Left ventricle myocardium inferior (tissue), 1 donor: ENCODE measurements at regions not wholly inside any gene's neighbourhood (a gene's known extent, or its start where the extent isn't known, plus 50 kb on each side); places are given as distances from the start of the nearest gene placed in this dataset.

Experiments used
- DNase-seq: peaks from one replicate; pipeline ENCODE4 v3.0.0-alpha.2; 2020
- H3K27ac ChIP-seq: fragments of 200-600 bp; replicated peaks from 2 replicates; pipeline ENCODE4 v1.8.0; 2021
- H3K27me3 ChIP-seq: fragments of 200-600 bp; 2 replicates; pipeline ENCODE4 v1.8.0; 2021; ENCODE audit warnings: low read depth
- H3K36me3 ChIP-seq: fragments of 200-600 bp; 2 replicates; pipeline ENCODE4 v1.8.0; 2021
- H3K4me1 ChIP-seq: fragments of 200-600 bp; 2 replicates; pipeline ENCODE4 v1.8.0; 2021
- H3K4me3 ChIP-seq: fragments of 200-600 bp; 2 replicates; pipeline ENCODE4 v1.8.0; 2021; ENCODE audit warnings: mild to moderate bottlenecking, moderate library complexity
- H3K9me3 ChIP-seq: fragments of 200-600 bp; replicated peaks from 2 replicates; pipeline ENCODE4 v1.8.0; 2021
- intact Hi-C: fragments of 100-400 bp; cut with micrococcal nuclease; formaldehyde crosslinking; loops from one replicate; pipeline ENCODE4 v1.11.0; 2022
- TF ChIP-seq, protein P1 (sequence below): fragments of 200-600 bp; IDR thresholded peaks from 2 replicates; pipeline ENCODE4 v1.8.0; 2021; ENCODE audit warnings: antibody characterized with exemption, mild to moderate bottlenecking, borderline replicate concordance
- donor health status: DM: no; HTN: yes; CAD: no; lungs with severe emphysema.

- Histone ChIP-seq H3K9me3 (no peaks in the 10 kb centered on the region), H3K36me3 (no peaks in the 10 kb centered on the region), H3K4me1 (peaks cover 11% of the 10 kb centered on the region), H3K4me3 (no peak overlapping the region), H3K27ac (no peak overlapping the region), H3K27me3 (no peaks in the 10 kb centered on the region)
- TF ChIP-seq, protein P1, sequence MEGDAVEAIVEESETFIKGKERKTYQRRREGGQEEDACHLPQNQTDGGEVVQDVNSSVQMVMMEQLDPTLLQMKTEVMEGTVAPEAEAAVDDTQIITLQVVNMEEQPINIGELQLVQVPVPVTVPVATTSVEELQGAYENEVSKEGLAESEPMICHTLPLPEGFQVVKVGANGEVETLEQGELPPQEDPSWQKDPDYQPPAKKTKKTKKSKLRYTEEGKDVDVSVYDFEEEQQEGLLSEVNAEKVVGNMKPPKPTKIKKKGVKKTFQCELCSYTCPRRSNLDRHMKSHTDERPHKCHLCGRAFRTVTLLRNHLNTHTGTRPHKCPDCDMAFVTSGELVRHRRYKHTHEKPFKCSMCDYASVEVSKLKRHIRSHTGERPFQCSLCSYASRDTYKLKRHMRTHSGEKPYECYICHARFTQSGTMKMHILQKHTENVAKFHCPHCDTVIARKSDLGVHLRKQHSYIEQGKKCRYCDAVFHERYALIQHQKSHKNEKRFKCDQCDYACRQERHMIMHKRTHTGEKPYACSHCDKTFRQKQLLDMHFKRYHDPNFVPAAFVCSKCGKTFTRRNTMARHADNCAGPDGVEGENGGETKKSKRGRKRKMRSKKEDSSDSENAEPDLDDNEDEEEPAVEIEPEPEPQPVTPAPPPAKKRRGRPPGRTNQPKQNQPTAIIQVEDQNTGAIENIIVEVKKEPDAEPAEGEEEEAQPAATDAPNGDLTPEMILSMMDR: no peak
- intact Hi-C loops: no loop called here
- no peak for DNase-seq
These were observed 165.5 kb upstream of the BET1 start for GRCh38 chr7:94169682-94170081.

- TF ChIP-seq, protein P1: no peak
- DNase-seq: no peak
- peaks cover 22% of the 10 kb centered on the region for H3K4me1 ChIP-seq
- no peak overlapping the region for H3K4me3 ChIP-seq
- H3K9me3 ChIP-seq: no peaks in the 10 kb centered on the region
- H3K27me3 ChIP-seq: no peaks in the 10 kb centered on the region
- peak overlapping the region; percentile 41 for H3K27ac ChIP-seq
- intact Hi-C loops: no loop called here
- H3K36me3 ChIP-seq: no peaks in the 10 kb centered on the region
These were observed 166.7 kb upstream of the BET1 start for GRCh38 chr7:94170836-94171235.

DNA sequence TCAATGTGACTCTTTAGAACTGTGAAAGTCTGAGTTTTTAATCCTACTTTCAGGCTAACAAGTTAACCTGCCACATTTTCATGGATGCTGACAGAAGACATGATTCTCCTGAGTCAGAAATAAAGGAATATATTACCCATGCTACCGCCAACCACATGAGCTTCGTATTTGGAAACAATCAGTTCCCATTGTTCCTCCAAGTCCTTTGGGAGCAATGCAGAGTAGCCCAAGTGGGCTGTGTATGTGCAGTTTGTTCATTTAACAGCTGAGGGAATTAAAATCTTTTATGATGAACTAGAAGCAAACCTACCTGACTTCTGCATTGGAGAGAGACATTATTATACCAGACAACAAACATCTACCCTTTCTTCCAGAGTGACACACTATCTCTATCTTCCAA lies 169.3 kb upstream of the BET1 start:
- H3K27me3 ChIP-seq: no peaks in the 10 kb centered on the region
- H3K9me3 ChIP-seq: no peaks in the 10 kb centered on the region
- no peak for DNase-seq
- peaks cover 28% of the 10 kb centered on the region for H3K4me1 ChIP-seq
- intact Hi-C loops: no loop called here
- H3K27ac ChIP-seq: peak overlapping the region; percentile 20
- TF ChIP-seq, protein P1: no peak
- no peak overlapping the region for H3K4me3 ChIP-seq
- H3K36me3 ChIP-seq: no peaks in the 10 kb centered on the region

DNA sequence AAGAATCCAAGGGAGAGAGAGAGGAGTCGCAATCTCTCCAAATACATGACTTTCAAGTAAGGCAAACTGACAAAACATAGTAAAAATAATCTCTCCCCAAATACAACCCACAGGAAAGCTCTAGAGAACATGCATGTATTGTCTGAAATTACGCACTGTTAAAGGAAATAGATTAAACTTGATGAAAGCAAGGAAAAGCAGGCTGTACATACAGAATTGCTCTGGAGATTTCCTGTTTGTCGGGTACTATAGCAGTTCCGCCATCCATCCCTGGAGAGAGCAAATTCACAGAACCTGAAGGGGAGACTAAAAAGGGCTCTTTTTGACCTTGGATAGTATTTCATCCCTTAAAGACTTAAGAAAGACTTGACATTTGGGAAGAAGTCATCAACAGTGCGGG lies 170.2 kb upstream of the BET1 start:
- TF ChIP-seq, protein P1: no peak
- peak overlapping the region; percentile 20 for H3K27ac ChIP-seq

DNA sequence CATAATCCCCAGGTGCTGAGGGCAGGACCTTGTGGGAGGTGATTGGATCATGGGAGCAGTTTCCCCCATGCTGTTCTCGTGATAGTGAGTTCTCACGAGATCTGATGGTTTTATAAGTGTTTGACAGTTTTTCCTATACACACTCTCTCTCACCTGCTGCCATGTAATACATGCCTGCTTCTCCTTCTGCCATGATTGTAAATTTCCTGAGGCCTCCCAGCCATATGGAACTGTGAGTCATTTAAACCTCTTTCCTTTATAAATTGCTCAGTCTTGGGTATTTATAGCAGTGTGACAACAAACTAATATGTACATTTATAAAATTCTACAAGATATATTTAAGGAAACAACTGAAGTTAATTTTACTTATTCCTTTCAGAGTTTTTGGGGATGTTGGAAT lies 170.8 kb upstream of the BET1 start:
- Histone ChIP-seq H3K9me3 (no peaks in the 10 kb centered on the region), H3K27me3 (no peaks in the 10 kb centered on the region), H3K27ac (peak overlapping the region; percentile 20), H3K4me3 (no peak overlapping the region), H3K4me1 (peaks cover 26% of the 10 kb centered on the region), H3K36me3 (no peaks in the 10 kb centered on the region)
- TF ChIP-seq, protein P1: no peak
- no peak for DNase-seq
- intact Hi-C loops: no loop called here

More for the DNA sequence above, 170.2 kb upstream of the BET1 start:
- H3K4me3 ChIP-seq: no peak overlapping the region
- H3K36me3 ChIP-seq: no peaks in the 10 kb centered on the region
- DNase-seq: no peak
- H3K4me1 ChIP-seq: peaks cover 28% of the 10 kb centered on the region
- intact Hi-C loops: no loop called here
- no peaks in the 10 kb centered on the region for H3K27me3 ChIP-seq
- no peaks in the 10 kb centered on the region for H3K9me3 ChIP-seq
